Dedifferentiated amniotic fluid mesenchymal stem cell (primary cell): ENCODE measurements at regions not wholly inside any gene's neighbourhood (a gene's known extent, or its start where the extent isn't known, plus 50 kb on each side); places are given as distances from the start of the nearest gene placed in this dataset.
"Not testable (repeated sequence)": the region's sequence is repeated elsewhere in the genome, so short reads cannot be mapped to it uniquely, and the experiment has no call there.

Source experiments
- DNase-seq: peaks from one replicate; pipeline ENCODE4 v3.0.0-alpha.2; 2016; ENCODE audit errors: extremely low spot score

DNA sequence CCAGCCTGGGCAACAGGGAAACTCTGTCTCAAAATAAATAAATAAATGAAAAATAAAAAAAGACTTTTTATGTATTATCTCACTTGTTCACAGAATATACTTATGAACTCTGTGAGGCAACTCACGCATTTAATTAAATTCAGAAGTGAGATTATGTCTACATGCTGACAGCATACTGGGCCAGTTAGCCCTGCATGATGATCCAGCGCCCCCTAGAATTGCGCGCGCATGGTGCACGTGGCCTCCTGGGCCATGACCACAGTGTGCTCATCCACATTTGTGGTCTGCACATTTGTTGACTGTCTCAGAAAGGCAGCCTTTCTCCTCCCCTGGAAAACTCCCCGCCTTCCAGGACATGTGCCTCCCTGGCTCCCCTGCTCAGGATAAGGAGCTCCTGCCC, 64.8 kb upstream of the METTL9 start:
- not testable (repeated sequence) for DNase-seq

DNA sequence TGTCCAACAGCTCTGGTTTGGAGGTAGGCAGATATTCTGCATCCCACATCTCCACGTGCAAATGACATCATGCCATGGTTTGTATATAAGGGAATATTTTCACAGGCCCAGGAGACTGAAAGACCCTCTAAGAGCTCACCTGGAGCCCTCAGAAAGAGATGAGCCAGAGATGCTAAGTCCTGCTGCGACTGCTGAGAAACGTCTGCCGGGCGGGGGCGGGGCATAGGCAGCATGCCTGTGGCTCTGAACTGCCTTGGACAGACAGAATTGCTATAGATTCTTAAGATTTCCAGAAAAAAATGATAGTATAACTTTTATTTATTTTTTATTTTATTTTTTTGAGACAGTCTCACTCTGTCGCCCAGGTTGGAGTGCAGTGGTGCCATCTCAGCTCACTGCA, 64.2 kb upstream of the METTL9 start:
- DNase-seq = not testable (repeated sequence)

DNA sequence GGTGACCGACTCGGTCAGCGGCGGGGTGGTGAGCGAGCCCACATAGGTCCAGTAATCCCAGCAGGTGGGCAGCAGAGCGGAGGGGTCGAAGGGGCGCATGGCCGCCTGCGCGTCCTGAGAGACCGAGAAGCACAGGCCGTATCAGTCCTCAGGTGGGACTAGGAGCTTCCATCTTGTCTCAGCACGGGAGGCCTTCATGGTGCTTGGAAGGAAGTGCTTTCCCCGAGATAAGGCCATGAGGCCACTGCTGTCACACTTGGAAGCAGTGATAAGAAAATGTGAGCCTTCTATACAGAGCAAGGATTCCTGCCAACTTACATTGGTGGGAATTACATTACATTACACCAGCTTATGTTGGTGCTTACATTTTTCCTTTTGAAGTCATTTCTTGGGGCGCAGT, 62.6 kb upstream of the METTL9 start:
- DNase-seq = not testable (repeated sequence)

DNA sequence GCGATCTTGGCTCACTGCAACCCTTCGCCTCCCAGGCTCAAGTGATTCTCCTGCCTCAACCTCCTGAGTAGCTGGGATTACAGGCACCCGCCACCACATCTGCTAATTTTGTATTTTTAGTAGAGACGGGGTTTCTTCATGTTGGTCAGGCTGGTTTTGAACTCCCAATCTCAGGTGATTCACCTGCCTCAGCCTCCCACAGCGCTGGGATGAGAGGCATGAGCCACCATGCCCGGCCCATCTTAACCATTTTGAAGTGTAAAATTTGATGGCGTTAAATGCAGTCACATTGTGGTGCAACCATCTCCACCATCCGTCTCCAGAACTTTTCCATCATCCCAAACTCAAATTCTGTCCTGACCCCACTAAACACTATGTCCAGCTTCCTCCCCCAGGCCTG, 61.8 kb upstream of the METTL9 start:
- DNase-seq = not testable (repeated sequence)

DNA sequence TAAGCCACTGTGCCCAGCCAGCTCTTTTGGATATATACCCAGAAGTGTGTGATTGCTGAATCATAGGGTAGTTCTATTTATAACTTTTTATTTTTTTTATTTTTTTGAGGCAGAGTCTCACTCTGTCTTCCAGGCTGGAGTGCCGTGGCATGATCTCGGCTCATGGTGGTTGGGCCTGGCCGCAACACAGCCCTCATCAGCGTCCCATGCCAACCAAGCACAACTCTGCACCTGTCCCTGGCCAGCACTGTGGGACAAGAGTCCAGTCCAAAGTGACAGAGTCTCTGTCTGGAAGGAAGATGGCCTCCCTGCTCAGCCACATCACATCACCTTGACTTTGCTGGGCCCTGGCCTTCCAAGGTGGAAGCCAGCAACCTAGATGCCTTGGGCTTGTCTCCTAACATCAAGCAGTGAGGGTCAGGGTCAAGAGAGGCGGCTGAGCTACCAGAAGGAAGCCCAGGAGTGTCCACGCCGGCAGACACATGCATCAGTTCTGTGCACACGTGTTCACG, 60.2 kb upstream of the METTL9 start:
- DNase-seq = not testable (repeated sequence)

DNA sequence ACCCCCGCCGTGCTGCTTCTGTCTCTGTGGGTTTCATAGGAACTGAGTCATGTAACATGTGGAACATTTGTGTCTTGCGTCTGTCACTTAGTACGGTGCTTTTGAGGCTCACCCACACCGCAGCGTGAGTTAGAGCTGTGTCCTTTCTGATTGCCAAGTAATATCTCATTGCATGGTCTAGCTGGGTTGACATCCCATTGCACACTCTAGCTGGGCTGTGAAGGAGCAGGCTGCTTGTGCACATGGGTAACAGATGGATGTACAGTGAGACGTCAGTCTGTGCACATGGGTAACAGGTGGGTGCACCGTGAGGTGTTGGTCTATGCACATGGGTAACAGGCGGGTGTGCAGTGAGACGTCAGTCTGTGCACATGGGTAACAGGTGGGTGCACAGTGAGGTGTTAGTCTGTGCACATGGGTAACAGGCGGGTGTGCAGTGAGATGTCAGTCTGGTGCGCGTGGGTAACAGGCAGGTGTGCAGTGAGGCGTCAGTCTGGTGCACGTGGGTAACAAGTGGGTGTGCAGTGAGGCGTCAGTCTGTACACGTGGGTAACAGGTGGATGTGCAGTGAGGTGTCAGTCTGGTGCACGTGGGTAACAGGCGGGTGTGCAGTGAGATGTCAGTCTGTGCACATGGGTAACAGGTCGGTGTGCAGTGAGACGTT, 58.5 kb upstream of the METTL9 start:
- DNase-seq = not testable (repeated sequence)

DNA sequence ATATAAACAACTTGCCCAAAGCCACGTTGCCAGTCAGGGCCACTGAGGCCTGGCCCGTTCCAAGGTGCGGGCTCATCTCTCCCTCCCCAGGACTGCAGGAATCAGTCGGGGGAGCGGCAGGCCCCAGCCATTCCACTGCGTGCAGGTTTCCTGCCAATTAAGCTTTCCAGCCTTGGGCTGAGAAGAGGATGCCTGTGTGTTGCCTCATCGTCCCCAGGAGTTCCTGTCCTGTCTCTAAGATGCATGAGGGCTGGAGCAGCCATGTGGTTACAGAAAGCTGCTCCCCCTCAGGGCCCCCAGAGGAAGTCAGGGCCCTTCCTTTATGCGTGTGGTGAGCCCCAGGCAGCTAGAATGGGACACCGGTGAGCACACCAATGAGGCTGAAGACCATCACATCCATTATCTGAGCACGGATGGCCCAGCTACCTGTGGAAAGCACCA, 57.7 kb upstream of the METTL9 start:
- not testable (repeated sequence) for DNase-seq

DNA sequence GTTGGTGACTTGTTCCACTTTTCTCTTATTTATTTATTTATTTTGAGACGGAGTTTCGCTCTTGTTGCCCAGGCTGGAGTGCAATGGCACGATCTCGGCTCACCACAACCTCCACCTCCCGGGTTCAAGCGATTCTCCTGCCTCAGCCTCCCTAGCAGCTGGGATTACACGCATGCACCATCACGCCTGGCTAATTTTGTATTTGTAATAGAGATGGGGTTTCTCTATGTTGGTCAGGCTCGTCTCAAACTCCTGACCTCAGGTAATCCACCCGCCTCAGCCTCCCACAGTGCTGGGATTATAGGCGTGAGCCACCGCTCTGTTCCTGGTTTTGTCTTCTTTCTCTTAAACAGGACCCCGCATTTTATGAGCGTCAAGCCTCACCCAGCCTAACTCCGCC, 57.3 kb upstream of the METTL9 start:
- not testable (repeated sequence) for DNase-seq

DNA sequence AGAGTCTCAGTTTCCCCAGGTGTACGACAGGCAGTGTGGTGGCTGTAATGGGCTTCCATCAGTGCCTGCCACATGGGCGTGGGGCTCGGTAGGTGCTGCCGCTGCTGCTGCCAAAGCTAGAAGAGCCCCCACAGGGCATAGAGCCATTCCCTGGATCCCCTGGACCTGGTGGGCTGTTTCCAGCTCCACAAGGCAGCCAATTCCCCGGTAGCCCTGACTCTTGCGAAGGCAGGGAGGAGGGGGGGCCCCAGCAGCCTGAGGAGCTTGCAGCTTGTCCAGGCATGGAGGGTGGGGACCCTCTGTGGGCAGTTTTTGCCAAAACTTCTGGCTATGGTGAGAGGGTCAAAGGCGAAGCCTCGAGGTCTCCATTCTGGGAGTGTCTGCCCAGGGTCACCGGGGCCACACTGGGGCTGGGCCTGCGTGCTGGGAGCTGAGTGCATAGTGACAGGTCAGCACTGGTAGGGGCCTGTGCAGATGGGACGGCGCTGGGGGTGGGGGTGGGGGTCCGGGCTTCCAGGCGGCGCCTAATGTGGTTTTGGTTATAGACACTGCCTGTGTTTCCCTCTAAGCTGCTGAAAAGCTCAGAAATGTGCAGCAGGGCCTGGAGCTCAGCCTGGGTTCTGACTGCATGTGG, 56.8 kb upstream of the METTL9 start:
- DNase-seq = not testable (repeated sequence)

DNA sequence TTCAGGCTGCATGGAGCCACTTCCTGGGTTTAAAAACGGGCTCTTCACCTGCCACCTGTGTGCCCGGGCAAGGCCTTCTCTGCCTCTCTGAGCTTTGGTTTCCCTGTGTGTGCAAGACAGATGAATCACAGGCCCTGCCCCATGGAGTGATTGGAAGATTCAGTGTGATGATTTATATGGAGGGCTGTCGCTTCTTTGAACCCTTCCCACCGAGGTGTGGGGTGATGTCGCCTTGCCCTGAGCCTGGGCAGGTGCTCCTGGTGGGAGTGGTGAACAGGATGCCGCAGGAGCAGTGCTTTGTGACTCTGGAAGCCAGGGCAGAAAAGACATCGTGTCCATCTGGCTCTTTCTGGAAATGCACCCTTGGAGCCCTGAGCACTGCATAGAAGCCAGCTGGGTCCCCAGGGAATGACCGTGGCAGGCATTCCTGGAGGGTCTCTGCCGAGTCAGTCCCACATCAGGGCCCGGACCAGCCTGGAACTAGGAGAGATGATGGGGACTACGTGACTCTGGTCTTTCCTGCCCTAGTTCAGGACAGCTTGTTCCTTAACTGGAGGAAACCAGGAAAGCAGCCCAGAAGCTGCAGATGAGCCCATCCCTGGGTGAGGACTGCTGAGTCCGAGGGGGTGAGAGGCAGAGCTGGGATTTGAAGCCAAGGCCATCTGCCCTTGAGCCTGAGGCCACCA, 56.1 kb upstream of the METTL9 start:
- DNase-seq = not testable (repeated sequence)

DNA sequence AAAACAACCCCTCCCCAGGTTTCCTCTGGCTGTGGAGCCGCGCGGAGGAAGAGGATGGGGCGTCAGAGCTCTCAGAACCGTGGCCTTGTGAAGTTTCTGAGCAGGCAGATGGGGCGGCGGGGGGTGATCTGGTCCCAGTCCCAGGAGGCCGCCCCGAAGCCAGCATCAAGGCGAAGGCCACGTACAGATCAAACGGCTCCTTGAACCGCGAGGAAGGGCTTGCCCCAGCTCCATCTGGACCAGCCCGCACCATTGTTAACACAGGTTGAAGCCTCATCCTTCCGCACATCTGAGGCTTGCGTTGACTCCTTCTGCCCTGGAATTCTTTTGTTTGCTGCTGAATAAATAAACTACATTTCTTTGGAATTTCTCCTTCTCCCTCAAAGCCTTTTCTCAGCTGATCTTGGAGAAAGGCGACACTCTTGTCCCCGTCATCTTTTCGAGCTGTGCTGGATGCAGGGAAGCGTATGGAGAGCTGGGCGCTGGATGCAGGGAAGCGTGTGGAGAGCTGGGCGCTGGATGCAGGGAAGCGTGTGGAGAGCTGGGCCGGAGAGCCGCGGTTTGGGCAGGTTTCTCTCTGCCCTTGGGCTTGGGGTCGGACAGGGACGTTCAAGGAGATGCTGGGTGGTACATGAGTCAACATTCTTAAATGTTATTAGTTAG, 53.6 kb upstream of the METTL9 start:
- not testable (repeated sequence) for DNase-seq

DNA sequence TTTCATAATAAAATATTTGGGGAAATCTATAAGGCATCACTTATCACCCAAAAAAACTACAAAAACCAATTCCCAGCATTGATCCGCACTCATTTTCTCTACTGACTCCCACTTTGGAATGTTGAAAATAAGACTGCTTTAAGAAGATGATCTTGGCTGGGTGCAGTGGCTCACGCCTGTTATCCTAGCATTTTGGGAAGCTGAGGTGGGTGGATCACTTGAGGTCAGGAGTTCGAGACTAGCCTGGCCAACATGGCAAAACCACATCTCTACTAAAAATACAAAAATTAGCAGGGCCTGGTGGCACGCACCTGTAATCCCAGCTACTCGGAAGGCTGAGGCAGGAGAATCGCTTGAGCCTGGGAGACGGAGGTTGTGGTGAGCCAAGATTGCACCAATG, 50.0 kb upstream of the METTL9 start:
- DNase-seq = not testable (repeated sequence)
